ENCODE measurements at regions not wholly inside any gene's neighbourhood (a gene's known extent, or its start where the extent isn't known, plus 50 kb on each side); places are given as distances from the start of the nearest gene placed in this dataset.

- no peaks in the 10 kb centered on the region for H3K79me2 ChIP-seq (ENCODE audit: control insufficient read depth, insufficient read depth, low read length)
- no peak overlapping the region for H3K4me2 ChIP-seq (ENCODE audit: insufficient read depth, low read length)
- BruUV-seq (replicated peaks): no TSS peak
- ChIA-PET CTCF (interaction anchor here (0.8 to 1.5 kb wide), 5 partner anchors 11 to 1118 kb away, joined by 3 to 5 read pairs (median 4); no protein-coding TSS in a partner anchor), POLR2A (no interaction called here)
- H3K9me3 ChIP-seq (replicated peaks; ENCODE audit: control insufficient read depth, insufficient read depth, low read length): no peaks in the 10 kb centered on the region
- no peaks in the 10 kb centered on the region for H3K9me1 ChIP-seq (replicated peaks; ENCODE audit: control insufficient read depth, extremely low read depth, insufficient read depth, low read length)
- intact Hi-C loops (cut with micrococcal nuclease) (loop anchor here (10.0 kb wide), 2 partner anchors 530 to 1120 kb away; no protein-coding TSS in a partner anchor), dilution Hi-C loops (cut with MboI; ENCODE audit: extremely low pct_ligation_motif_present, low sequenced_read_pairs) (no loop called here)
- H3K4me1 ChIP-seq (ENCODE audit: control insufficient read depth, extremely low read depth, insufficient read depth, low read length): peaks cover 4% of the 10 kb centered on the region
- no peak overlapping the region for H3K27ac ChIP-seq (ENCODE audit: insufficient read depth, low read depth, low read length)
- no peaks in the 10 kb centered on the region for H4K20me1 ChIP-seq (replicated peaks; ENCODE audit: control insufficient read depth, extremely low read depth, insufficient read depth, low read length)
- H3K4me3 ChIP-seq (replicated peaks in 1 of 3; ENCODE audit: insufficient read depth in 1 of 3, low read depth in 1 of 3, low read length in 3 of 3): no peak overlapping the region
- H3K9ac ChIP-seq (replicated peaks; ENCODE audit: extremely low read depth, insufficient read depth, low read length): no peak overlapping the region
- FAIRE-seq: no peak
- no peak for DNase-seq (ENCODE audit: low read depth, low spot score)
- H2AFZ ChIP-seq (ENCODE audit: low read depth, low read length): no peak overlapping the region
- no peaks in the 10 kb centered on the region for H3K36me3 ChIP-seq (ENCODE audit: control insufficient read depth in 2 of 2, extremely low read depth in 1 of 2, insufficient read depth in 2 of 2, low read length in 2 of 2)
- TF ChIP-seq, protein P1, sequence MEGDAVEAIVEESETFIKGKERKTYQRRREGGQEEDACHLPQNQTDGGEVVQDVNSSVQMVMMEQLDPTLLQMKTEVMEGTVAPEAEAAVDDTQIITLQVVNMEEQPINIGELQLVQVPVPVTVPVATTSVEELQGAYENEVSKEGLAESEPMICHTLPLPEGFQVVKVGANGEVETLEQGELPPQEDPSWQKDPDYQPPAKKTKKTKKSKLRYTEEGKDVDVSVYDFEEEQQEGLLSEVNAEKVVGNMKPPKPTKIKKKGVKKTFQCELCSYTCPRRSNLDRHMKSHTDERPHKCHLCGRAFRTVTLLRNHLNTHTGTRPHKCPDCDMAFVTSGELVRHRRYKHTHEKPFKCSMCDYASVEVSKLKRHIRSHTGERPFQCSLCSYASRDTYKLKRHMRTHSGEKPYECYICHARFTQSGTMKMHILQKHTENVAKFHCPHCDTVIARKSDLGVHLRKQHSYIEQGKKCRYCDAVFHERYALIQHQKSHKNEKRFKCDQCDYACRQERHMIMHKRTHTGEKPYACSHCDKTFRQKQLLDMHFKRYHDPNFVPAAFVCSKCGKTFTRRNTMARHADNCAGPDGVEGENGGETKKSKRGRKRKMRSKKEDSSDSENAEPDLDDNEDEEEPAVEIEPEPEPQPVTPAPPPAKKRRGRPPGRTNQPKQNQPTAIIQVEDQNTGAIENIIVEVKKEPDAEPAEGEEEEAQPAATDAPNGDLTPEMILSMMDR (IDR thresholded peaks at IDR 0.05; ENCODE audit: extremely low read depth in 1 of 2, insufficient read depth in 1 of 2, low read depth in 1 of 2, low read length in 2 of 2): no peak
- TF ChIP-seq GATA2 (IDR thresholded peaks at IDR 0.05; ENCODE audit: insufficient read depth, insufficient read length, low read depth, low read length) (no peak), EZH2 (IDR thresholded peaks at IDR 0.05; ENCODE audit: borderline replicate concordance, low read depth, low read length, severe bottlenecking) (no peak), FOS (IDR thresholded peaks at IDR 0.05; ENCODE audit: borderline replicate concordance, insufficient read depth, low read length) (no peak), POLR2AphosphoS5 (IDR thresholded peaks at IDR 0.05; ENCODE audit: insufficient read depth, low read depth, low read length) (no peak), POLR2A (IDR thresholded peaks at IDR 0.05; ENCODE audit: low read depth, low read length) (no peak), MYC (IDR thresholded peaks at IDR 0.05; ENCODE audit: low read depth, low read length) (no peak), JUN (IDR thresholded peaks at IDR 0.05; ENCODE audit: borderline replicate concordance, insufficient read depth, insufficient read length, low read depth) (no peak), MAX (IDR thresholded peaks at IDR 0.05; ENCODE audit: insufficient read depth, insufficient read length) (no peak)
- peaks cover 29 to 57% of the 10 kb centered on the region in 2 experiments for H3K27me3 ChIP-seq (ENCODE audit: control insufficient read depth in 2 of 2, insufficient read depth in 2 of 2, low read length in 2 of 2)
These were observed 153.8 kb upstream of the SLC4A4 start for GRCh38 chr4:71185037-71185436.

Data from endothelial cell of umbilical vein (primary cell).